ENCODE measurements at regions not wholly inside any gene's neighbourhood (a gene's known extent, or its start where the extent isn't known, plus 50 kb on each side); places are given as distances from the start of the nearest gene placed in this dataset.

- TF ChIP-seq BRCA1 (IDR thresholded peaks at IDR 0.05) (no peak), BRCA1 (CRISPR knock-in tag; IDR thresholded peaks at IDR 0.05) (no peak), EP300 (IDR thresholded peaks at IDR 0.05; ENCODE audit: low read length) (no peak), KDM1A (IDR thresholded peaks at IDR 0.05) (no peak), BRF1 (IDR thresholded peaks at IDR 0.05; ENCODE audit: borderline replicate concordance, extremely low read depth, insufficient read length) (no peak), ETV1 (tag; conservative IDR thresholded peaks at IDR 0.05; ENCODE audit: low read depth) (no peak), SP1 (CRISPR knock-in tag; IDR thresholded peaks at IDR 0.05) (no peak), ZNF3 (CRISPR knock-in tag; IDR thresholded peaks at IDR 0.05) (no peak), SMARCA5 (IDR thresholded peaks at IDR 0.05) (no peak), DIDO1 (tag; IDR thresholded peaks at IDR 0.05; ENCODE audit: low read depth) (no peak), RBBP5 (IDR thresholded peaks at IDR 0.05; ENCODE audit: borderline replicate concordance, insufficient read depth, low read length, poor library complexity, severe bottlenecking) (no peak), RBM17 (IDR thresholded peaks at IDR 0.05; ENCODE audit: borderline replicate concordance, low read depth, low read length) (no peak)
- TF ChIP-seq, protein P1, sequence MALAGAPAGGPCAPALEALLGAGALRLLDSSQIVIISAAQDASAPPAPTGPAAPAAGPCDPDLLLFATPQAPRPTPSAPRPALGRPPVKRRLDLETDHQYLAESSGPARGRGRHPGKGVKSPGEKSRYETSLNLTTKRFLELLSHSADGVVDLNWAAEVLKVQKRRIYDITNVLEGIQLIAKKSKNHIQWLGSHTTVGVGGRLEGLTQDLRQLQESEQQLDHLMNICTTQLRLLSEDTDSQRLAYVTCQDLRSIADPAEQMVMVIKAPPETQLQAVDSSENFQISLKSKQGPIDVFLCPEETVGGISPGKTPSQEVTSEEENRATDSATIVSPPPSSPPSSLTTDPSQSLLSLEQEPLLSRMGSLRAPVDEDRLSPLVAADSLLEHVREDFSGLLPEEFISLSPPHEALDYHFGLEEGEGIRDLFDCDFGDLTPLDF (CRISPR knock-in tag; IDR thresholded peaks at IDR 0.05) = no peak
These were observed 128.4 kb downstream of the SEC61B start for GRCh38 chr9:99350461-99350860.
